IMR-90 (cell line): ENCODE measurements at regions not wholly inside any gene's neighbourhood (a gene's known extent, or its start where the extent isn't known, plus 50 kb on each side); places are given as distances from the start of the nearest gene placed in this dataset.
A peak's percentile ranks its signal among the peaks of the same experiment; 100 is the strongest.

ENCODE experiments used
- ATAC-seq: fragments of 200-7000 bp; cut with Tn5 transposase; 2 replicates; pipeline ENCODE4 v1.9.1; 2020; ENCODE audit warnings: low read depth, mild to moderate bottlenecking, moderate library complexity
- BruUV-seq: library from RNA; stranded (reverse); fragments of 400-500 nt; replicated peaks from 2 replicates; lab custom pipeline; 2021; lab: Mats Ljungman, UMichigan
- CTCF ChIA-PET: fragments of 300-600 bp; formaldehyde crosslinking; extraction: SDS; loops from one replicate; lab custom pipeline; 2021; ENCODE audit warnings: antibody characterized with exemption; lab: Yijun Ruan, JAX
- POLR2A ChIA-PET: fragments of 300-600 bp; sonication (Branson Sonifier 250); formaldehyde crosslinking; loops from one replicate; lab custom pipeline; 2022; ENCODE audit warnings: antibody characterized with exemption; ENCODE audit not compliant: unreplicated experiment; lab: Charles Lee
- DNase-seq: peaks from one replicate; pipeline ENCODE4 v3.0.0; 2013
- H2AFZ ChIP-seq: replicated peaks from 2 replicates; pipeline ENCODE3; 2013; ENCODE audit warnings: low read length, mild to moderate bottlenecking; ENCODE audit not compliant: poor library complexity
- H2AK5ac ChIP-seq: 2 replicates; pipeline ENCODE4 v1.6.1; 2013; ENCODE audit warnings: low read depth, low read length, inconsistent platforms
- H2AK9ac ChIP-seq: replicated peaks from 2 replicates; pipeline ENCODE3; 2013; ENCODE audit warnings: mild to moderate bottlenecking, low read depth, low read length, moderate library complexity; ENCODE audit not compliant: poor library complexity
- H2BK120ac ChIP-seq: 2 replicates; pipeline ENCODE4 v1.6.1; 2013; ENCODE audit warnings: low read depth, low read length, inconsistent platforms
- H2BK15ac ChIP-seq: 3 replicates; pipeline ENCODE4 v1.6.1; 2013; ENCODE audit warnings: low read depth, low read length, inconsistent platforms
- H2BK20ac ChIP-seq: 2 replicates; pipeline ENCODE4 v1.6.1; 2013; ENCODE audit warnings: low read depth, mild to moderate bottlenecking, inconsistent platforms, low read length, moderate library complexity
- H2BK5ac ChIP-seq: 2 replicates; pipeline ENCODE4 v1.6.1; 2013; ENCODE audit warnings: mild to moderate bottlenecking, low read depth, low read length, inconsistent platforms; ENCODE audit not compliant: poor library complexity, severe bottlenecking
- H3K14ac ChIP-seq: replicated peaks from 2 replicates; pipeline ENCODE4 v1.6.1; 2013; ENCODE audit warnings: low read depth, low read length, inconsistent platforms
- H3K18ac ChIP-seq: 2 replicates; pipeline ENCODE4 v1.6.1; 2013; ENCODE audit warnings: low read depth, low read length, control low read depth
- H3K23ac ChIP-seq: 2 replicates; pipeline ENCODE4 v1.6.1; 2013; ENCODE audit warnings: low read depth, low read length, inconsistent platforms
- H3K27ac ChIP-seq: 2 replicates; pipeline ENCODE4 v1.5.1; 2013; ENCODE audit warnings: mild to moderate bottlenecking, control low read depth, low read length; ENCODE audit not compliant: insufficient read depth
- H3K27me3 ChIP-seq: 2 replicates; pipeline ENCODE4 v1.6.1; 2013; ENCODE audit warnings: low read length; ENCODE audit not compliant: control insufficient read depth, insufficient read depth
- H3K36me3 ChIP-seq: 2 replicates; pipeline ENCODE4 v1.6.1; 2013; ENCODE audit warnings: low read length, mixed read lengths; ENCODE audit not compliant: control insufficient read depth, insufficient read depth
- H3K4ac ChIP-seq: 2 replicates; pipeline ENCODE4 v1.6.1; 2013; ENCODE audit warnings: low read depth, low read length, inconsistent platforms
- H3K4me1 ChIP-seq: 2 replicates; pipeline ENCODE4 v1.6.1; 2013; ENCODE audit warnings: low read length, mixed read lengths; ENCODE audit not compliant: control insufficient read depth, insufficient read depth
- H3K4me2 ChIP-seq: 2 replicates; pipeline ENCODE4 v1.6.1; 2013; ENCODE audit warnings: low read depth, mild to moderate bottlenecking, control low read depth, low read length, moderate library complexity
- H3K4me3 ChIP-seq: 2 replicates; pipeline ENCODE4 v1.5.1; 2013; ENCODE audit warnings: low read depth, mild to moderate bottlenecking, control low read depth, low read length, moderate library complexity; ENCODE audit not compliant: insufficient read depth
- H3K56ac ChIP-seq: 2 replicates; pipeline ENCODE4 v1.6.1; 2013; ENCODE audit warnings: low read length, inconsistent platforms; ENCODE audit not compliant: insufficient read depth; ENCODE audit errors: extremely low read depth
- H3K79me1 ChIP-seq, 2 experiments: 2 replicates each; pipeline ENCODE4 v1.6.1; 2013; ENCODE audit warnings: low read length in 2 of 2, inconsistent platforms in 1 of 2, low read depth in 1 of 2
- H3K9ac ChIP-seq: 2 replicates; pipeline ENCODE4 v1.6.1; 2013; ENCODE audit warnings: low read depth, low read length, control low read depth
- H3K9me1 ChIP-seq: 2 replicates; pipeline ENCODE4 v1.6.1; 2013; ENCODE audit warnings: low read length, inconsistent platforms; ENCODE audit not compliant: insufficient read depth
- H3K9me3 ChIP-seq: 2 replicates; pipeline ENCODE4 v1.6.1; 2013; ENCODE audit warnings: low read length; ENCODE audit not compliant: control insufficient read depth, insufficient read depth
- H4K20me1 ChIP-seq: 2 replicates; pipeline ENCODE4 v1.6.1; 2013; ENCODE audit warnings: low read length, inconsistent platforms; ENCODE audit not compliant: insufficient read depth
- H4K5ac ChIP-seq: 2 replicates; pipeline ENCODE4 v1.6.1; 2013; ENCODE audit warnings: mild to moderate bottlenecking, low read depth, low read length, control low read depth
- H4K8ac ChIP-seq, 2 experiments: 2 replicates each; pipeline ENCODE4 v1.6.1; 2013; ENCODE audit warnings: low read depth in 2 of 2, low read length in 2 of 2, control low read depth in 1 of 2, inconsistent platforms in 1 of 2
- H4K91ac ChIP-seq: 2 replicates; pipeline ENCODE4 v1.6.1; 2013; ENCODE audit warnings: low read depth, low read length, inconsistent platforms; ENCODE audit not compliant: insufficient read depth
- BHLHE40 ChIP-seq: fragments of 150-350 bp; IDR thresholded peaks from 2 replicates; pipeline ENCODE4 v1.6.1; 2016; ENCODE audit warnings: mild to moderate bottlenecking, low read depth, low read length
- CEBPB ChIP-seq: IDR thresholded peaks from 2 replicates; pipeline ENCODE4 v1.6.1; 2012; ENCODE audit warnings: low read depth, low read length, improper control_type of control experiment
- CHD1 ChIP-seq: IDR thresholded peaks from 2 replicates; pipeline ENCODE4 v1.6.1; 2012; ENCODE audit warnings: low read depth, low read length, improper control_type of control experiment
- ELK1 ChIP-seq: fragments of 150-350 bp; IDR thresholded peaks from 2 replicates; pipeline ENCODE4 v1.6.1; 2016; ENCODE audit warnings: low read depth, mild to moderate bottlenecking, low read length, moderate library complexity, borderline replicate concordance
- FOS ChIP-seq: fragments of 150-350 bp; IDR thresholded peaks from 2 replicates; pipeline ENCODE4 v1.6.1; 2016; ENCODE audit warnings: low read depth, low read length
- MAFK ChIP-seq: IDR thresholded peaks from 2 replicates; pipeline ENCODE4 v1.6.1; 2012; ENCODE audit warnings: low read depth, low read length, improper control_type of control experiment
- MAZ ChIP-seq: IDR thresholded peaks from 2 replicates; pipeline ENCODE4 v1.6.1; 2012; ENCODE audit warnings: low read depth, mild to moderate bottlenecking, low read length, improper control_type of control experiment, moderate library complexity, borderline replicate concordance
- MXI1 ChIP-seq: IDR thresholded peaks from 2 replicates; pipeline ENCODE4 v1.6.1; 2012; ENCODE audit warnings: low read depth, mild to moderate bottlenecking, low read length, moderate library complexity, borderline replicate concordance
- NFE2L2 ChIP-seq: fragments of 150-350 bp; IDR thresholded peaks from 2 replicates; pipeline ENCODE4 v1.6.1; 2016; ENCODE audit warnings: low read depth, mild to moderate bottlenecking, low read length
- POLR2A ChIP-seq: IDR thresholded peaks from 2 replicates; pipeline ENCODE4 v1.6.1; 2012; ENCODE audit warnings: mild to moderate bottlenecking, low read depth, low read length
- RAD21 ChIP-seq: IDR thresholded peaks from 2 replicates; pipeline ENCODE4 v1.6.1; 2012; ENCODE audit warnings: low read length, improper control_type of control experiment
- RCOR1 ChIP-seq: IDR thresholded peaks from 2 replicates; pipeline ENCODE4 v1.6.1; 2012; ENCODE audit warnings: mild to moderate bottlenecking, low read length, improper control_type of control experiment; ENCODE audit not compliant: insufficient replicate concordance
- RFX5 ChIP-seq: IDR thresholded peaks from 2 replicates; pipeline ENCODE4 v1.8.0; 2012; ENCODE audit warnings: low read depth, mild to moderate bottlenecking, low read length, moderate library complexity
- SMC3 ChIP-seq: fragments of 150-350 bp; IDR thresholded peaks from 2 replicates; pipeline ENCODE4 v1.6.1; 2016; ENCODE audit warnings: low read depth, mild to moderate bottlenecking, antibody characterized with exemption, low read length, moderate library complexity
- WGBS, 2 experiments: methylation state at CpG; one replicate each; pipeline versions ENCODE4 v1.1.5 to v1.1.7; 2013; ENCODE audit warnings: missing lambda C conversion rate in 2 of 2; ENCODE audit not compliant: insufficient read length in 1 of 2; ENCODE audit errors: extremely low coverage in 2 of 2; 5-methylcytosine and 5-hydroxymethylcytosine counted together
- dilution Hi-C: fragments of 300-500 bp; cut with HindIII; formaldehyde crosslinking; loops from one replicate; pipeline ENCODE4 v1.14.3; 2018; ENCODE audit warnings: low sequenced_read_pairs; ENCODE audit not compliant: unreplicated experiment
- in situ Hi-C: fragments of 300-500 bp; cut with MboI; formaldehyde crosslinking; loops from 3 replicates; pipeline ENCODE4 v1.14.3; 2019; ENCODE audit warnings: low sequenced_read_pairs, inconsistent platforms, mixed read lengths
- intact Hi-C: fragments of 100-400 bp; cut with micrococcal nuclease; formaldehyde crosslinking; loops from 2 replicates; pipeline ENCODE4 v1.10.0; 2022
- TF ChIP-seq, protein P1 (sequence below): fragments of 150-350 bp; IDR thresholded peaks from 2 replicates; pipeline ENCODE4 v1.6.1; 2017; ENCODE audit warnings: mild to moderate bottlenecking, antibody characterized with exemption, low read length, low read depth
- TF ChIP-seq, protein P2 (sequence below): conservative IDR thresholded peaks from 2 replicates; pipeline ENCODE4 v1.5.1; 2012; ENCODE audit warnings: mild to moderate bottlenecking, low read depth, low read length, improper control_type of control experiment

DNA sequence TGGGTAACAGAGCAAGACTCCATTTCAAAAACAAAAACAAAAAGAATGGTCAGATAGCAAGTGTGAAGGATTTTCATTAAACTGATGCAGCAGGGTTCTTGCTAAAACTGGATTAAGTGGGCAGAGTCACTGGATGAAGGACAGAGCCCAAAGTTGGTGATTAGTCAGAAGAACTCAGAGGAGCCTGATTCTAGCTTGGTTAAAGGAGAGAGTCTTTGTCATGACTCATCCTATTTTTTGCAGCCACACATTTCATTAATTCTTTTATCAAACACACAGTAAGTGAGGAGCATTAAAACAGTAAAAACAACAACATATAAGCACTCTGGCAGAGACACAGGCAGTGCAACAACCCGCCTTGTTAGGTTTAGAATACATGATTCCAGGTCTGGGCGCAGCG lies 56.0 kb upstream of the EDARADD start:
- Histone ChIP-seq H2AK5ac (no peak overlapping the region), H3K18ac (no peak overlapping the region), H2BK5ac (no peak overlapping the region), H3K4me1 (no peaks in the 10 kb centered on the region), H2AFZ (no peak overlapping the region), H3K79me1 (no peaks in the 10 kb centered on the region), H3K27me3 (no peaks in the 10 kb centered on the region), H2BK120ac (no peak overlapping the region), H3K9me1 (no peaks in the 10 kb centered on the region), H3K9ac (no peak overlapping the region), H4K91ac (no peak overlapping the region), H4K5ac (no peak overlapping the region), H2AK9ac (no peak overlapping the region), H2BK15ac (no peak overlapping the region), H3K4me3 (no peak overlapping the region), H3K14ac (no peak overlapping the region), H4K8ac (no peak overlapping the region), H2BK20ac (no peak overlapping the region), H3K23ac (no peak overlapping the region), H3K56ac (no peak overlapping the region), H4K20me1 (no peaks in the 10 kb centered on the region), H3K36me3 (no peaks in the 10 kb centered on the region), H3K27ac (no peak overlapping the region), H3K4ac (no peak overlapping the region), H3K9me3 (no peaks in the 10 kb centered on the region), H3K4me2 (no peak overlapping the region)
- DNase-seq (peak; percentile 1), ATAC-seq (no peak; the same call in 1 of the 2 replicates)
- WGBS, 2 experiments = 61% methylated on average over 3 of the region's 3 CpGs; no CpG with 5 or more reads in 1 of the 2 experiments
- in situ Hi-C loops = no loop called here
- no peak for TF ChIP-seq NFE2L2
- TF ChIP-seq RCOR1 = no peak
- TF ChIP-seq, protein P1, sequence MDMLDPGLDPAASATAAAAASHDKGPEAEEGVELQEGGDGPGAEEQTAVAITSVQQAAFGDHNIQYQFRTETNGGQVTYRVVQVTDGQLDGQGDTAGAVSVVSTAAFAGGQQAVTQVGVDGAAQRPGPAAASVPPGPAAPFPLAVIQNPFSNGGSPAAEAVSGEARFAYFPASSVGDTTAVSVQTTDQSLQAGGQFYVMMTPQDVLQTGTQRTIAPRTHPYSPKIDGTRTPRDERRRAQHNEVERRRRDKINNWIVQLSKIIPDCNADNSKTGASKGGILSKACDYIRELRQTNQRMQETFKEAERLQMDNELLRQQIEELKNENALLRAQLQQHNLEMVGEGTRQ = no peak
- TF ChIP-seq MAFK = no peak
- TF ChIP-seq CHD1 = no peak
- no peak for TF ChIP-seq POLR2A
- no peak for TF ChIP-seq CEBPB
- TF ChIP-seq FOS = no peak
- no peak for TF ChIP-seq MXI1
- TF ChIP-seq MAZ = no peak
- TF ChIP-seq BHLHE40 = no peak
- no peak for TF ChIP-seq RFX5
- TF ChIP-seq ELK1 = no peak
- TF ChIP-seq RAD21 = no peak
- TF ChIP-seq, protein P2, sequence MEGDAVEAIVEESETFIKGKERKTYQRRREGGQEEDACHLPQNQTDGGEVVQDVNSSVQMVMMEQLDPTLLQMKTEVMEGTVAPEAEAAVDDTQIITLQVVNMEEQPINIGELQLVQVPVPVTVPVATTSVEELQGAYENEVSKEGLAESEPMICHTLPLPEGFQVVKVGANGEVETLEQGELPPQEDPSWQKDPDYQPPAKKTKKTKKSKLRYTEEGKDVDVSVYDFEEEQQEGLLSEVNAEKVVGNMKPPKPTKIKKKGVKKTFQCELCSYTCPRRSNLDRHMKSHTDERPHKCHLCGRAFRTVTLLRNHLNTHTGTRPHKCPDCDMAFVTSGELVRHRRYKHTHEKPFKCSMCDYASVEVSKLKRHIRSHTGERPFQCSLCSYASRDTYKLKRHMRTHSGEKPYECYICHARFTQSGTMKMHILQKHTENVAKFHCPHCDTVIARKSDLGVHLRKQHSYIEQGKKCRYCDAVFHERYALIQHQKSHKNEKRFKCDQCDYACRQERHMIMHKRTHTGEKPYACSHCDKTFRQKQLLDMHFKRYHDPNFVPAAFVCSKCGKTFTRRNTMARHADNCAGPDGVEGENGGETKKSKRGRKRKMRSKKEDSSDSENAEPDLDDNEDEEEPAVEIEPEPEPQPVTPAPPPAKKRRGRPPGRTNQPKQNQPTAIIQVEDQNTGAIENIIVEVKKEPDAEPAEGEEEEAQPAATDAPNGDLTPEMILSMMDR = no peak
- no peak for TF ChIP-seq SMC3
- no TSS peak for BruUV-seq
- POLR2A ChIA-PET = no interaction called here
- CTCF ChIA-PET = interaction anchor here (0.5 kb wide), 1 partner anchor 43 kb away, joined by 3 read pairs; no protein-coding TSS in a partner anchor
- intact Hi-C loops = no loop called here
- dilution Hi-C loops = no loop called here
